ENCODE measurements at regions not wholly inside any gene's neighbourhood (a gene's known extent, or its start where the extent isn't known, plus 50 kb on each side); places are given as distances from the start of the nearest gene placed in this dataset.

DNA sequence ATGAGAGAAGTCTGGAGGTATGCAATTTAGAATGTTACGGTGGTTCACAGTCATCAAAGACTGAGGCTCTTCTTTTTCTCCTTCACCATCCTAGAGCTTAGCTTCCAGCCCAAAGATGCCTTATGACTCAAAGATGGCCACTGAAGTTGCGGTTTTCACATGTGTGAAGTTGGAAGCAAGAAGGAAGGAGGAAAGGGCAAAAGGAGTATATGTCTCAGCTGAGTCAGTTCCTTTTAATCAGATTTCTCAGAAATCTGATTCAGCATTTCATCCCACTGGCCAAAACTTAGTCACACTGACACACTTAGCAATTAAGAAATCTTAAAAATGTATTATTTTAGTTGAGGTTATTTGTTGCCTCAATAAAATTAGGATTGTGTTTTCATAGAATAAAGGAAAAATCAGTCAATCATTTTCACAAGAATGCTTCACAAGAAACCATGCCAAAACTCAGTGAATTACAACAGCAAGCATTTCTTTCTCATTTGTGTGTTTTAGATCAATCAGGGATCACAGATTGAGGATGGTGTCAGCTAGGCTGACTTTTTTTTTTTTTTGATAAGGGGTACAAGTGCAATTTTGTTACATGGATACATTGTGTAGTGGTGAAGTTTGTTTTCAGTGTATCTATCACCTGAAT is 211.1 kb upstream of the GADL1 start:
- no peak for TF ChIP-seq POLR2A (IDR thresholded peaks at IDR 0.05)
- TF ChIP-seq, protein P1, sequence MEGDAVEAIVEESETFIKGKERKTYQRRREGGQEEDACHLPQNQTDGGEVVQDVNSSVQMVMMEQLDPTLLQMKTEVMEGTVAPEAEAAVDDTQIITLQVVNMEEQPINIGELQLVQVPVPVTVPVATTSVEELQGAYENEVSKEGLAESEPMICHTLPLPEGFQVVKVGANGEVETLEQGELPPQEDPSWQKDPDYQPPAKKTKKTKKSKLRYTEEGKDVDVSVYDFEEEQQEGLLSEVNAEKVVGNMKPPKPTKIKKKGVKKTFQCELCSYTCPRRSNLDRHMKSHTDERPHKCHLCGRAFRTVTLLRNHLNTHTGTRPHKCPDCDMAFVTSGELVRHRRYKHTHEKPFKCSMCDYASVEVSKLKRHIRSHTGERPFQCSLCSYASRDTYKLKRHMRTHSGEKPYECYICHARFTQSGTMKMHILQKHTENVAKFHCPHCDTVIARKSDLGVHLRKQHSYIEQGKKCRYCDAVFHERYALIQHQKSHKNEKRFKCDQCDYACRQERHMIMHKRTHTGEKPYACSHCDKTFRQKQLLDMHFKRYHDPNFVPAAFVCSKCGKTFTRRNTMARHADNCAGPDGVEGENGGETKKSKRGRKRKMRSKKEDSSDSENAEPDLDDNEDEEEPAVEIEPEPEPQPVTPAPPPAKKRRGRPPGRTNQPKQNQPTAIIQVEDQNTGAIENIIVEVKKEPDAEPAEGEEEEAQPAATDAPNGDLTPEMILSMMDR (IDR thresholded peaks at IDR 0.05), result no peak

Measured in breast epithelium (tissue), 3 donors.